ENCODE measurements at regions not wholly inside any gene's neighbourhood (a gene's known extent, or its start where the extent isn't known, plus 50 kb on each side); places are given as distances from the start of the nearest gene placed in this dataset.

- no peak for DNase-seq (ENCODE audit: low read depth, low spot score)
Measured at GRCh38 chr5:93062548-93062947, 518.5 kb downstream of the NR2F1-AS1 start.

GRCh38 chr5:93058309-93058708 lies 522.7 kb downstream of the NR2F1-AS1 start:
- DNase-seq (ENCODE audit: low read depth, low spot score), result no peak

GRCh38 chr5:93057311-93057710 lies 523.7 kb downstream of the NR2F1-AS1 start:
- DNase-seq (ENCODE audit: low read depth, low spot score), result no peak

- DNase-seq (ENCODE audit: low read depth, low spot score), result no peak
Measured at GRCh38 chr5:93055971-93056370, 525.0 kb downstream of the NR2F1-AS1 start.

GRCh38 chr5:93055561-93055960 lies 525.5 kb downstream of the NR2F1-AS1 start:
- no peak for DNase-seq (ENCODE audit: low read depth, low spot score)

- DNase-seq (ENCODE audit: low read depth, low spot score), result no peak
Measured at GRCh38 chr5:93054424-93055163, 526.4 kb downstream of the NR2F1-AS1 start.

GRCh38 chr5:93053825-93054224 lies 527.2 kb downstream of the NR2F1-AS1 start:
- no peak for DNase-seq (ENCODE audit: low read depth, low spot score)

GRCh38 chr5:93048858-93049257 lies 532.2 kb downstream of the NR2F1-AS1 start:
- no peak for DNase-seq (ENCODE audit: low read depth, low spot score)

GRCh38 chr5:93044859-93045666 lies 536.0 kb downstream of the NR2F1-AS1 start:
- DNase-seq (ENCODE audit: low read depth, low spot score), result no peak

GRCh38 chr5:93039888-93040287 lies 541.1 kb downstream of the NR2F1-AS1 start:
- no peak for DNase-seq (ENCODE audit: low read depth, low spot score)

GRCh38 chr5:93034621-93035590 lies 546.1 kb downstream of the NR2F1-AS1 start:
- no peak for DNase-seq (ENCODE audit: low read depth, low spot score)

- no peak for DNase-seq (ENCODE audit: low read depth, low spot score)
Measured at GRCh38 chr5:93022796-93023447, 558.1 kb downstream of the NR2F1-AS1 start.

- no peak for DNase-seq (ENCODE audit: low read depth, low spot score)
Measured at GRCh38 chr5:93022211-93022610, 558.8 kb downstream of the NR2F1-AS1 start.

- DNase-seq (ENCODE audit: low read depth, low spot score), result no peak
Measured at GRCh38 chr5:93019896-93020295, 561.1 kb downstream of the NR2F1-AS1 start.

- DNase-seq (ENCODE audit: low read depth, low spot score), result no peak
Measured at GRCh38 chr5:93018461-93018860, 562.6 kb downstream of the NR2F1-AS1 start.

GRCh38 chr5:93017849-93018248 lies 563.2 kb downstream of the NR2F1-AS1 start:
- no peak for DNase-seq (ENCODE audit: low read depth, low spot score)

GRCh38 chr5:93017376-93017775 lies 563.6 kb downstream of the NR2F1-AS1 start:
- DNase-seq (ENCODE audit: low read depth, low spot score), result no peak

GRCh38 chr5:93010616-93011015 lies 570.4 kb downstream of the NR2F1-AS1 start:
- no peak for DNase-seq (ENCODE audit: low read depth, low spot score)

GRCh38 chr5:93010037-93010436 lies 571.0 kb downstream of the NR2F1-AS1 start:
- DNase-seq (ENCODE audit: low read depth, low spot score), result no peak

- DNase-seq (ENCODE audit: low read depth, low spot score), result no peak
Measured at GRCh38 chr5:93008502-93009207, 572.4 kb downstream of the NR2F1-AS1 start.

GRCh38 chr5:93006915-93007314 lies 574.1 kb downstream of the NR2F1-AS1 start:
- no peak for DNase-seq (ENCODE audit: low read depth, low spot score)

Measured in brain pericyte (primary cell).